ENCODE measurements at regions not wholly inside any gene's neighbourhood (a gene's known extent, or its start where the extent isn't known, plus 50 kb on each side); places are given as distances from the start of the nearest gene placed in this dataset.

DNA sequence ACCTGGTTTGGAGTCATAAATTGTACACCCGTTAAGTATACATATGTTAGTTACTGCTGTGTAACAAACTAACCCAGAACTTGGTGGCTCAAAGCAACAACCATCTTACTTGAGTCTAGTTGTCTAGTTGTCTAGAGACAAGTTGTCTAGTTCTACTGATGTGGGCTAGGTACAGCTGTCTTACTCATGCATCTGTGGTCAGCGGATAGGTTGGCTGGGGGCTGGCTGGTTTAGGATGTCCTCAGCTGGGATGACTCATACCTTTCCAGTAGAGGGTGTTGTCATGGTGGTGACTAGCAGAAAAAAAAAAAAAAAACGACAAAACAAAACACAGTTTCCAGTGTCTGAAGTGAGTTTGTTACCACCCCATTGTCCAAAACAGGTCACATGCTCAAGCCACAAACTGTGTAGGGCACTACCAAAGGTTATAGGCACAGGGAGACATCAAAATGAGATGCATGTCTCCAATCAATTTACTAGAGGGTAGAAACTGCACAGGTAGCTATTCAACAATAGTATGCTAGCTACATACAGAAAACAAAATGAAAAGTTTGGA lies 680.3 kb downstream of the MED13L start:
- TF ChIP-seq, protein P1, sequence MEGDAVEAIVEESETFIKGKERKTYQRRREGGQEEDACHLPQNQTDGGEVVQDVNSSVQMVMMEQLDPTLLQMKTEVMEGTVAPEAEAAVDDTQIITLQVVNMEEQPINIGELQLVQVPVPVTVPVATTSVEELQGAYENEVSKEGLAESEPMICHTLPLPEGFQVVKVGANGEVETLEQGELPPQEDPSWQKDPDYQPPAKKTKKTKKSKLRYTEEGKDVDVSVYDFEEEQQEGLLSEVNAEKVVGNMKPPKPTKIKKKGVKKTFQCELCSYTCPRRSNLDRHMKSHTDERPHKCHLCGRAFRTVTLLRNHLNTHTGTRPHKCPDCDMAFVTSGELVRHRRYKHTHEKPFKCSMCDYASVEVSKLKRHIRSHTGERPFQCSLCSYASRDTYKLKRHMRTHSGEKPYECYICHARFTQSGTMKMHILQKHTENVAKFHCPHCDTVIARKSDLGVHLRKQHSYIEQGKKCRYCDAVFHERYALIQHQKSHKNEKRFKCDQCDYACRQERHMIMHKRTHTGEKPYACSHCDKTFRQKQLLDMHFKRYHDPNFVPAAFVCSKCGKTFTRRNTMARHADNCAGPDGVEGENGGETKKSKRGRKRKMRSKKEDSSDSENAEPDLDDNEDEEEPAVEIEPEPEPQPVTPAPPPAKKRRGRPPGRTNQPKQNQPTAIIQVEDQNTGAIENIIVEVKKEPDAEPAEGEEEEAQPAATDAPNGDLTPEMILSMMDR (IDR thresholded peaks at IDR 0.05): no peak
- no peak for TF ChIP-seq POLR2AphosphoS5 (IDR thresholded peaks at IDR 0.05)
